Small intestine (tissue), 7 donors: ENCODE measurements at regions not wholly inside any gene's neighbourhood (a gene's known extent, or its start where the extent isn't known, plus 50 kb on each side); places are given as distances from the start of the nearest gene placed in this dataset.

Experiments
- DNase-seq, 2 donors: peaks; one replicate each; pipeline versions ENCODE4 v3.0.0 to v3.0.0-alpha.2; 2013
- FAIRE-seq: peaks from 2 replicates; lab custom pipeline; 2012; peaks lifted over from hg19 to GRCh38; lab: Jason Lieb, UNC
- H3K27ac ChIP-seq, 3 donors: one replicate each; pipeline ENCODE4 v1.5.1; 2013; ENCODE audit warnings: low read length in 2 of 3, mild to moderate bottlenecking in 2 of 3, control low read depth in 1 of 3, inconsistent platforms in 1 of 3, low read depth in 1 of 3, moderate library complexity in 1 of 3
- H3K27me3 ChIP-seq, 3 donors: one replicate each; pipeline ENCODE4 v1.6.1; 2013; ENCODE audit warnings: low read length in 3 of 3, inconsistent platforms in 1 of 3; ENCODE audit not compliant: control insufficient read depth in 3 of 3, insufficient read depth in 3 of 3
- H3K36me3 ChIP-seq, 3 donors: one replicate each; pipeline ENCODE4 v1.6.1; 2013; ENCODE audit warnings: low read length in 3 of 3, inconsistent platforms in 1 of 3, low read depth in 1 of 3, mild to moderate bottlenecking in 1 of 3, moderate library complexity in 1 of 3; ENCODE audit not compliant: control insufficient read depth in 3 of 3, insufficient read depth in 2 of 3
- H3K4me1 ChIP-seq, 3 donors: one replicate each; pipeline ENCODE4 v1.6.1; 2013; ENCODE audit warnings: low read length in 2 of 3, inconsistent platforms in 1 of 3, low read depth in 1 of 3, mild to moderate bottlenecking in 1 of 3, moderate library complexity in 1 of 3; ENCODE audit not compliant: control insufficient read depth in 3 of 3, insufficient read depth in 2 of 3
- H3K4me3 ChIP-seq, 3 donors: one replicate each; pipeline ENCODE4 v1.5.1; 2013; ENCODE audit warnings: low read length in 3 of 3, control low read depth in 1 of 3, inconsistent platforms in 1 of 3, low read depth in 1 of 3, mild to moderate bottlenecking in 1 of 3, moderate library complexity in 1 of 3
- H3K9me3 ChIP-seq, 2 donors: one replicate each; pipeline ENCODE4 v1.6.1; 2013; ENCODE audit warnings: low read depth in 1 of 2, low read length in 1 of 2; ENCODE audit not compliant: control insufficient read depth in 2 of 2, insufficient read depth in 1 of 2
- WGBS, 3 donors: extraction: QIAGEN DNeasy Blood & Tissue Kit; methylation state at CpG; one replicate each; pipeline ENCODE4 v1.1.7; 2013; 5-methylcytosine and 5-hydroxymethylcytosine counted together
- donor health status: healthy with polysubstance abuse.
- donor health status: control.
- donor health status: control.
- donor health status: Bipolar disorder and iron deficiency.
- donor health status: healthy.

DNA sequence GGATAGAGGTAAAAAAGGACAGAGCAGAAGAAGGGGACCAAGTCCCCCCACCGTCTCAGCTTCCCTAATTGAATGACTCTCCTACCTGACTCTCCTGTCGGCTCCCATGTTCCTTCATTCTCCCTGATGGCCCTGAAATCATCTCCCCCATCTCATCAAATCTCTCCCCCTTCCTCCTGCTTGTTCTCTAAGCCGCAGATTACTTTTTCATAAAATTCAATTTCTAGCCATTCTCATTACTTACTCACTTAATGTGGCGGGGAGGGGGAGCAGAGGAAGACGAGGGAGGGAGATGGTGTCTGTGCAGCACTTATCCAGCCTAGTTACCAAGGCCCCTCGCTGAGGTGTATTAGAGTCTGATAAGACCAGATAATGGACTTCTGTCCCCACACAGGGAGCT lies 161.5 kb downstream of the CCT6B start:
- no peak overlapping the region for H3K4me3 ChIP-seq
- no peaks in the 10 kb centered on the region for H3K36me3 ChIP-seq
- WGBS, 3 donors, result 52 to 73% (median 64%) methylated on average over 6 of the region's 6 CpGs
- no peak overlapping the region for H3K27ac ChIP-seq
- no peaks in the 10 kb centered on the region for H3K4me1 ChIP-seq
- H3K9me3 ChIP-seq, result no peaks in the 10 kb centered on the region
- FAIRE-seq, result no peak
- DNase-seq, result no peak
- H3K27me3 ChIP-seq, result no peaks in the 10 kb centered on the region

DNA sequence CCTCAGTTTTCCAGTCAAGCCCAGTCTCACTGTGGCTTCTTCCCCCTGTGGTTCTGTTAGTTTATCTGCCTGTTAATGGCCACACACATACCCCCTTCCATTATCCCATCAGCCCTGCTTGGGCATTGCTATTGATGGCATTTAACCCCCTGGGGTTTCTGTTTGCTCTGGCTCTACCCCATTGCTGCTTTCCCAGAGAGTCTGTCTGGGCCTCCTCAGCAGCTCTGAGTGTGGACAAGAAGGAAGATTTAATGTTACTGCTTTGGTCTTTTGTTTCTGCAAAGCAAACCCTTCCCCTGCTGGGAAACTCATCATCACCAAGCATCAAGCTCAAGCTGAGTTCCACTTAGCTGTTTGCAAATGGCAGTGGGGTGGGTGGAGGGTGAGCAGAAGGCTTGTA lies 162.7 kb downstream of the CCT6B start:
- Histone ChIP-seq H3K9me3 (no peaks in the 10 kb centered on the region), H3K36me3 (no peaks in the 10 kb centered on the region), H3K27ac (no peak overlapping the region), H3K4me3 (no peak overlapping the region), H3K27me3 (no peaks in the 10 kb centered on the region), H3K4me1 (no peaks in the 10 kb centered on the region)
- no peak for FAIRE-seq
- no peak for DNase-seq

DNA sequence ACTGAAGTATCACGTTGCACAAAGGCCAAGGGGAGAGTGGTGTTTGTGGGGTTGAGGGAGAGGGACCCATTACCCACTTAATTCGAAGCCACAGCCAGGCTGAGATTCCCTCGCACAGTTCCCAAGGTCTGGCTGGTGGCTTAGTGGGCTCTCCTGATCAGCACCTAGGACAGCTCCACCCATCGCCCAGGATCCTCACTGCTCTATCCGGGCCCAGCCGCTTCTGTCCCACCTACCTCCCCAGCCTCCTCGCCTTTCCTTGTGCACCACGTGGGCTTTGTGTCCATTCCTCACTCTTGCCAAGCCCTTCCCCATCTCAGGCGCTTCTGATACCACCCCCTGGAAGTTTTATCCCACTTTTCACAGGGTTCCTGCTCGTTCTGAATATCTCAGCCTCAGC lies 163.5 kb downstream of the CCT6B start:
- Histone ChIP-seq H3K4me3 (no peak overlapping the region), H3K9me3 (no peaks in the 10 kb centered on the region), H3K4me1 (no peaks in the 10 kb centered on the region), H3K27me3 (no peaks in the 10 kb centered on the region), H3K27ac (no peak overlapping the region), H3K36me3 (no peaks in the 10 kb centered on the region)
- FAIRE-seq (no peak), DNase-seq (peak; percentile 1 to 46)
- WGBS, 3 donors, result 8 to 13% (median 11%) methylated on average over 10 of the region's 10 CpGs

DNA sequence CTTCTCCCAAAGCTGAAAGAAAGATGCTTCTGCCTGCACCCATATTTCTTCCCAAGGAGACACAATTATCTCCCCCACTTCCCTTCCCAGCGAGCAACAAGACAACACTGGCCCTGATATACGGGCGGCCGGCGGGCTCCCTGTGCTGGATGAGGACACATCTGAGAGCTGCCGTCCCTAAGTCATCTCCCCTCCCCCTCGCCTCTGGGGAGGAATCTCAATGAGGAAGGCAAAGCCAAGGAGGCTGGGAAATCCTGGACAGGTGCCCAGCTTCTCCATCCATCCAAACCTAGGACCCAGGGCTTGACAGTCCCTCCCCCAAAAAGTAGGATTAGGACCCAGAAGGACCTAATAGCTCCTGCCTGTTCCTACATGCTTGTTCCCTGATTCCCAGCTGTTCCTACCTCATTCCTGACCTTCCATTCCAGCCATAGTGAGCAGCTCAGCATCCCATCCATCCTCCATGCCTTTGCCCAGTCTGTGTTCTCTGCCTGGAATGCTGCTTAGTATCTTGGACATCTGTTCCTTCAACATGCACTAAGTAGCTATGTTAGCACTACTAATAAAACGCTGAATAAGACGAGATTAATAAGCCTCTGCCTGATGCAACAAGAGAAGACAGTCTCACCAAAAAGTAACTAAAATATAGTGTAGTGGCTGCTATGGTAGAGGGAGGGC lies 167.9 kb downstream of the CCT6B start:
- no peak for FAIRE-seq
- no peak overlapping the region for H3K27ac ChIP-seq

DNA sequence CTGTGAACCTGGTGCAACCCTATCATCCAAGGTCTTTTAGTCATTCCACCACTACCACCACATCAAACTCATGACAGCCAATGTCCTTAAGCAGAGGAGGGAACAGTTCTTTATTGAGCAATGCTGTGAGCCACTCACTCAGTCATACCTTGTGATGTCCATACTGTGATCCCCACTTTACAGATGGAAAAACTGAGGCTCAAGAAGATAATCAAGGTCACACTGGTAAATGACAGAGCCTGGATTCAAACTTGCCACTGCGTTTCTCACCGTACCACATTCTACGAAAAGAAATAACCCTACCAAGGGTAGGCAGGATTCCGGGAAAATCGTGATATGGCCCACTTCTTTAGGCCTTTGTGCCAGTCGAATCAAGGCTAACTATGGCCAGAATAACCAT lies 172.6 kb downstream of the CCT6B start:
- Histone ChIP-seq H3K4me1 (no peaks in the 10 kb centered on the region), H3K27ac (no peak overlapping the region), H3K4me3 (no peak overlapping the region), H3K9me3 (no peaks in the 10 kb centered on the region), H3K36me3 (no peaks in the 10 kb centered on the region), H3K27me3 (no peaks in the 10 kb centered on the region)
- DNase-seq (no peak), FAIRE-seq (no peak)
- WGBS, 3 donors, result 87 to 91% (median 91%) methylated on average over 6 of the region's 6 CpGs

More for the DNA sequence above, 167.9 kb downstream of the CCT6B start:
- no peaks in the 10 kb centered on the region for H3K27me3 ChIP-seq
- no peak overlapping the region for H3K4me3 ChIP-seq
- DNase-seq, result no peak
- no peaks in the 10 kb centered on the region for H3K9me3 ChIP-seq
- no peaks in the 10 kb centered on the region for H3K36me3 ChIP-seq
- WGBS, 3 donors, result 56 to 63% (median 57%) methylated on average over 9 of the region's 9 CpGs
- no peaks in the 10 kb centered on the region for H3K4me1 ChIP-seq

DNA sequence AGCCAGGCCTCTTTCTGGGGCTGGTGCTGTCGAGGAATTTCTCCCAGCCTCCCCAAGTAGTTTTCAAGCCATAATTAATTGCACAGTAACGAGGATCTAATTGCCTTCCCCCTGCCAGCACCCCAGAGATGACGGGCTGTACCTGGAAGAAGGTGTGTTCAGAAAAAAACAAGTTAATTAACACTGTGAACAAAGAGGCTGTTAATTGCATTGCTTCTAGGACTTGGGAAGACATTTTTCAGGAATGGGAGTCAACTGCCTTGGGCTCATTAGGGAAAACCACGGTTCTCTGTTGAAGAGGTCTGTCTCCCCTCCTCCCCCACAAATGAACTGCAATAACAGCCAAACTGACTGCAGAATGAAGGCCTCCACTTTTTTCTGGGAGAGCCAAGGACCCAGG lies 176.7 kb downstream of the CCT6B start:
- FAIRE-seq (no peak), DNase-seq (no peak)
- H3K27me3 ChIP-seq, result peaks cover 0 to 2% (median 0%) of the 10 kb centered on the region in 3 donors
- WGBS, 3 donors, result 10 to 29% (median 20%) methylated on average over 4 of the region's 4 CpGs
- no peaks in the 10 kb centered on the region for H3K36me3 ChIP-seq
- no peaks in the 10 kb centered on the region for H3K4me1 ChIP-seq
- no peak overlapping the region for H3K27ac ChIP-seq
- no peaks in the 10 kb centered on the region for H3K9me3 ChIP-seq
- H3K4me3 ChIP-seq, result no peak overlapping the region

DNA sequence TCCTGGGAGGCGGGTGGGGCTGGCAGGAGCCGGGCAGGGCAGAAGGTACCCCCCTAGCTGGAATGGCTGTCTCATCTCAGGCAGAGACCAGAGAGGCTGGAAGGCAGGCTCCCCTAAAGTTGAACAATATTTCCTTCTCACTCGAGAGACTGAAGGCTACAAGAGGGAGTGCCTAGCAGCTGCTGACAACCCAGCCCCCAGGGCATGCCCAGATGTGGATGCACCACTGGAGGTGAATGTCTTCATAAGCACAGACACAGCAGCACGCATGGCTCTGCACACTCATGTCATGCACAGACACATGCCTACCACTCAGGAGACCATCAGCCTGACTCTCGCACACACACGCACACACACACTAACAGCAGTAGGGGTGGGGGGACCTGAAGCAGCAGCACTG lies 179.0 kb downstream of the CCT6B start:
- Histone ChIP-seq H3K9me3 (no peaks in the 10 kb centered on the region), H3K4me1 (no peaks in the 10 kb centered on the region), H3K4me3 (no peak overlapping the region), H3K27me3 (peaks cover 0 to 2% (median 0%) of the 10 kb centered on the region in 3 donors), H3K36me3 (no peaks in the 10 kb centered on the region), H3K27ac (no peak overlapping the region)
- WGBS, 3 donors, result 67 to 77% (median 73%) methylated on average over 6 of the region's 6 CpGs
- DNase-seq, result no peak
- no peak for FAIRE-seq

DNA sequence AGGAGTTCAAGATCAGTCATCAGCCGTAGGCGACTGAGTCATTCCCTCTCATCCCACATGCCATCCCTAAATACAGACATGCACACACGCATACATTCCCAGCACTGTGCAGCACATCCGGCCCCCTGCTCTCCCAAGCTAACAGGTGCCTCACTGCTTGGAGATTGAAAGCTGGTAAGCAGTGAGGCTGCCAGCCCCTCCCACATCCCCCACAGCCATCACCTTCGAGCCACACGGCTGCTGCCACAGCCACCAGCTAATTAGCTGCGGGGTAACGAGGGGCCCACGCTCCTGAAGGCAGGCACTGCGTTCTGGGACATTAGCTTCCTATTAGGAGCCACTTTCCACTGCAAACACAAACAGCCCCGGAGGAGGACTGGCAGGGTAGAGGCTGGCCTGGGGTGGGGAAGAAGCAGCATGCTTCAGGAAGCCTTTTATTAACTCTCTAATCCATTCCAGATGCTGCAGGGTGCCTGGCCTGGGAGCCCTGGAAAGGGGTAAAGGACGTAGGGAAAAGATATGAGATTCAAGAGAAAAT lies 179.6 kb downstream of the CCT6B start:
- WGBS, 3 donors, result 44 to 49% (median 47%) methylated on average over 12 of the region's 12 CpGs
- Histone ChIP-seq H3K27me3 (peaks cover 0 to 2% (median 0%) of the 10 kb centered on the region in 3 donors), H3K9me3 (no peaks in the 10 kb centered on the region), H3K27ac (no peak overlapping the region), H3K4me3 (no peak overlapping the region), H3K4me1 (no peaks in the 10 kb centered on the region), H3K36me3 (no peaks in the 10 kb centered on the region)
- FAIRE-seq, result no peak
- DNase-seq, result no peak

DNA sequence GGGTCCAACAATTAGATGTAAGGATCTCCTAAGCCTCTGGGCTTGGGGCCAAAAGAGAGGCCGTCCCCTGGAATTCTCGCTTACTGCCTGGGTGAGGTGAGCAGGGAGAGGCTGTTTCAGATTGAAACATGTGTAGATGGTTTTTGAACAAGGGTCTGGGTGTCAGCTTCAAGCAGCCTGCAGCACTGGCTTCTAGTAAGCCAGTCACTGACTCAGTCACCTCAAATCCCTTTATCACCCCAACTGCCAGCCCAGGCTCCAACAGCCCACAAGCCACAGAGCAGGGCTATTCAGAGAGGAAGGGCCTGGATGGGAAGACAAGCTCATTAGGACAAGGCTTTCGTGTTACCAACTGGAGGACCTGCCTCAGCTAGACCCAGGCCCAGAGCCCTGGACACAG lies 180.2 kb downstream of the CCT6B start:
- FAIRE-seq (no peak), DNase-seq (no peak)
- no peaks in the 10 kb centered on the region for H3K9me3 ChIP-seq
- peaks cover 0 to 2% (median 0%) of the 10 kb centered on the region in 3 donors for H3K27me3 ChIP-seq
- no peaks in the 10 kb centered on the region for H3K4me1 ChIP-seq
- 54 to 60% (median 57%) methylated on average over 3 of the region's 3 CpGs for WGBS, 3 donors
- no peaks in the 10 kb centered on the region for H3K36me3 ChIP-seq
- H3K27ac ChIP-seq, result no peak overlapping the region
- no peak overlapping the region for H3K4me3 ChIP-seq
